Activated B cell treated with CpG ODN at 0.5 μM for 24 hours (primary cell): ENCODE measurements at regions not wholly inside any gene's neighbourhood (a gene's known extent, or its start where the extent isn't known, plus 50 kb on each side); places are given as distances from the start of the nearest gene placed in this dataset.
"Not testable (repeated sequence)": the region's sequence is repeated elsewhere in the genome, so short reads cannot be mapped to it uniquely, and the experiment has no call there.

Experiments used
- ATAC-seq: fragments of 200-7000 bp; cut with Tn5 transposase; one replicate; pipeline ENCODE4 v1.10.0; 2021; ENCODE audit warnings: low read depth, mild to moderate bottlenecking, moderate library complexity
- CTCF ChIA-PET: fragments of 350-600 bp; sonication (Branson Sonifier 250); formaldehyde crosslinking; loops from one replicate; lab custom pipeline; 2021; ENCODE audit warnings: antibody characterized with exemption; lab: Charles Lee
- POLR2A ChIA-PET: fragments of 350-600 bp; sonication (Branson Sonifier 250); formaldehyde crosslinking; loops from one replicate; lab custom pipeline; 2021; ENCODE audit warnings: antibody characterized with exemption; lab: Charles Lee
- DNase-seq: peaks from one replicate; pipeline ENCODE4 v3.0.0; 2022
- H3K27ac Mint-ChIP-seq: one replicate; pipeline ENCODE4 v1.8.0; 2020; ENCODE audit warnings: mixed read lengths
- H3K27me3 Mint-ChIP-seq: one replicate; pipeline ENCODE4 v1.8.0; 2021; ENCODE audit warnings: mixed read lengths
- H3K36me3 Mint-ChIP-seq: one replicate; pipeline ENCODE4 v1.8.0; 2021; ENCODE audit warnings: low read depth, mixed read lengths
- H3K4me1 Mint-ChIP-seq: one replicate; pipeline ENCODE4 v1.8.0; 2021; ENCODE audit warnings: mixed read lengths
- H3K4me3 Mint-ChIP-seq: one replicate; pipeline ENCODE4 v1.8.0; 2020; ENCODE audit warnings: mild to moderate bottlenecking, mixed read lengths
- H3K9me3 Mint-ChIP-seq: one replicate; pipeline ENCODE4 v1.8.0; 2020; ENCODE audit warnings: mixed read lengths
- CTCF ChIP-seq: fragments of 200-600 bp; IDR thresholded peaks from one replicate; pipeline ENCODE4 v1.8.0; 2022; ENCODE audit warnings: antibody characterized with exemption, mild to moderate bottlenecking
- intact Hi-C: fragments of 100-400 bp; cut with micrococcal nuclease; formaldehyde crosslinking; loops from one replicate; pipeline ENCODE4 v1.15.1; 2024

- peaks cover 2% of the 10 kb centered on the region for H3K27me3 Mint-ChIP-seq
- no peaks in the 10 kb centered on the region for H3K36me3 Mint-ChIP-seq
- H3K9me3 Mint-ChIP-seq: peaks cover 7% of the 10 kb centered on the region
- intact Hi-C loops: no loop called here
- no peak overlapping the region for H3K27ac Mint-ChIP-seq
- no peak overlapping the region for H3K4me3 Mint-ChIP-seq
- ATAC-seq (no peak), DNase-seq (no peak)
- no peak for TF ChIP-seq CTCF
- ChIA-PET POLR2A (no interaction called here), CTCF (no interaction called here)
- no peaks in the 10 kb centered on the region for H3K4me1 Mint-ChIP-seq
Measured at GRCh38 chr7:69115788-69116187, 482.5 kb upstream of the AUTS2 start.

DNA sequence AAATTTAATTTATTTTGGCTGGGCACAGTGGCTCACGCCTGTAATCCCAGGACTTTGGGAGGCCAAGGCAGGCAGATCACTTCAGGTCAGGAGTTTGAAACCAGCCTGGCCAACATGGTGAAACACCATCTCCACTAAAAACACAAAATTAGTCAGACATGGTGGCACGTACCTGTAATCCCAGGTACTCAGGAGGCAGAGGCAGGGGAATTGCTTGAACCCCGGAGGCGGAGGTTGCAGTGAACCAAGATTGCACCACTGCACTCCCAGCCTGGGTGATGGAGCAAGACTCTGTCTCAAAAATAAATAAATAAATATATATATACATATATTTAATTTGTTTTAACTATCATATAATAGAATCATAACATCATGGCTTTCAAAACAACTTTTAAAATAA lies 482.1 kb upstream of the AUTS2 start:
- H3K27me3 Mint-ChIP-seq, H3K27ac Mint-ChIP-seq, POLR2A ChIA-PET, H3K9me3 Mint-ChIP-seq, H3K4me3 Mint-ChIP-seq, intact Hi-C loops, H3K4me1 Mint-ChIP-seq, ATAC-seq, DNase-seq, H3K36me3 Mint-ChIP-seq: not testable (repeated sequence)
- CTCF ChIA-PET: interaction anchor here (0.5 kb wide), 1 partner anchor 12 kb away, joined by 3 read pairs; no protein-coding TSS in a partner anchor

GRCh38 chr7:69122953-69123352 lies 475.3 kb upstream of the AUTS2 start:
- ATAC-seq: no peak
- DNase-seq: no peak
- Mint-ChIP-seq H3K9me3 (no peaks in the 10 kb centered on the region), H3K27ac (no peak overlapping the region), H3K4me3 (no peak overlapping the region), H3K27me3 (no peaks in the 10 kb centered on the region), H3K4me1 (no peaks in the 10 kb centered on the region), H3K36me3 (no peaks in the 10 kb centered on the region)
- ChIA-PET CTCF (no interaction called here), POLR2A (no interaction called here)
- intact Hi-C loops: no loop called here
- TF ChIP-seq CTCF: no peak

DNA sequence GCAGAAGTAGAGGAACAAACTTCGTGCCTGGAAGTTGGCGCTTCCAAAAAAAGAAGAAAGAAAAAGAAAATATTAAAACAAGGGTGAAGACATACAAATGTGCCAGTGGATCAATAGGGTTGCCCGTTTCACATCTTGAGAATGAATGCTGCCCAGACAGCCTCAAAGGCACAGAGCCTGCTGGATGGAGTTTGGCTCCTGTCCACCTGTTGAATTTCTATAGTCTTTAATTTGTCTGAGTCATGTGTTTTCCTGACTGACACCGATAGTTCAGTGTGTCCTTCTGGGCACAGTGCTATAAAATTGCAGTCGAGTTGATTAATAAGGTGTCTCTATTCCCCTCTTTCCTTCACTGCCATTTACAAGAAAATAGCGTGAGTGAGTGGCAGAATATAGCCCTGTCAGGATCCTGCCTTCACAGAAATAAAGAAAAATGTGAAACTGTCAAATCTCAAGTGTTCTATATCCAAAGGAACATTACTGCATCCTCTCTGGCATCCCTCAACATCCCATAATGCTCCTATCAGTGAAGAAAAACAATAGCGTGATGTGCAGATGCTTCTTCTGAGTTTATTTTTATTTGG lies 471.3 kb upstream of the AUTS2 start:
- H3K36me3 Mint-ChIP-seq: no peaks in the 10 kb centered on the region
- intact Hi-C loops: no loop called here

GRCh38 chr7:69129524-69129923 lies 468.8 kb upstream of the AUTS2 start:
- Mint-ChIP-seq H3K4me3 (no peak overlapping the region), H3K9me3 (no peaks in the 10 kb centered on the region), H3K27ac (no peak overlapping the region), H3K27me3 (peaks cover 5% of the 10 kb centered on the region), H3K4me1 (no peaks in the 10 kb centered on the region), H3K36me3 (no peaks in the 10 kb centered on the region)
- DNase-seq (no peak), ATAC-seq (no peak)
- CTCF ChIA-PET: no interaction called here
- TF ChIP-seq CTCF: no peak
- intact Hi-C loops: no loop called here
- POLR2A ChIA-PET: no interaction called here

More for the DNA sequence above, 471.3 kb upstream of the AUTS2 start:
- POLR2A ChIA-PET: no interaction called here
- CTCF ChIA-PET: no interaction called here
- DNase-seq (no peak), ATAC-seq (no peak)
- Mint-ChIP-seq H3K27ac (no peak overlapping the region), H3K9me3 (no peaks in the 10 kb centered on the region), H3K4me1 (no peaks in the 10 kb centered on the region), H3K4me3 (no peak overlapping the region), H3K27me3 (peaks cover 2% of the 10 kb centered on the region)
- TF ChIP-seq CTCF: no peak

GRCh38 chr7:69129951-69130350 lies 468.3 kb upstream of the AUTS2 start:
- H3K4me3 Mint-ChIP-seq: no peak overlapping the region
- H3K4me1 Mint-ChIP-seq: no peaks in the 10 kb centered on the region
- H3K27me3 Mint-ChIP-seq: peaks cover 5% of the 10 kb centered on the region
- H3K9me3 Mint-ChIP-seq: no peaks in the 10 kb centered on the region
- DNase-seq (no peak), ATAC-seq (no peak)
- H3K27ac Mint-ChIP-seq: no peak overlapping the region
- no peaks in the 10 kb centered on the region for H3K36me3 Mint-ChIP-seq
- ChIA-PET CTCF (no interaction called here), POLR2A (no interaction called here)
- TF ChIP-seq CTCF: no peak
- intact Hi-C loops: no loop called here
